DND-41 (cell line): ENCODE measurements at regions not wholly inside any gene's neighbourhood (a gene's known extent, or its start where the extent isn't known, plus 50 kb on each side); places are given as distances from the start of the nearest gene placed in this dataset.

ENCODE experiments used
- ATAC-seq: fragments of 200-7000 bp; cut with Tn5 transposase; 3 replicates; pipeline ENCODE4 v1.9.1; 2021; ENCODE audit warnings: low read depth; ENCODE audit not compliant: insufficient read depth
- DNase-seq: peaks from one replicate; pipeline ENCODE4 v3.0.0-alpha.2; 2020
- H2AFZ ChIP-seq: 2 replicates; pipeline ENCODE4 v1.6.0; 2012; ENCODE audit warnings: low read depth, low read length
- H3K27ac ChIP-seq: 2 replicates; pipeline ENCODE4 v1.5.1; 2012; ENCODE audit warnings: low read length, inconsistent platforms
- H3K27me3 ChIP-seq: fragments of 200-600 bp; sonication (generic); 2 replicates; pipeline ENCODE4 v1.6.0; 2012; ENCODE audit warnings: low read length, mild to moderate bottlenecking, inconsistent platforms; ENCODE audit not compliant: insufficient read depth, poor library complexity
- H3K36me3 ChIP-seq: 2 replicates; pipeline ENCODE4 v1.5.1; 2012; ENCODE audit warnings: low read length, inconsistent platforms; ENCODE audit not compliant: insufficient read depth
- H3K4me1 ChIP-seq: 2 replicates; pipeline ENCODE4 v1.5.1; 2012; ENCODE audit warnings: mild to moderate bottlenecking, low read length; ENCODE audit not compliant: insufficient read depth
- H3K4me2 ChIP-seq: 2 replicates; pipeline ENCODE4 v1.6.0; 2012; ENCODE audit warnings: mild to moderate bottlenecking, moderate library complexity, low read length, inconsistent platforms; ENCODE audit not compliant: insufficient read depth
- H3K4me3 ChIP-seq, 2 experiments: fragments of 200-600 bp in 1 of 2; shearing (Covaris generic) in 1 of 2; 2 replicates each; pipeline ENCODE4 v1.5.1; 2012 to 2016; ENCODE audit warnings: inconsistent platforms in 2 of 2, low read length in 2 of 2, mild to moderate bottlenecking in 2 of 2, low read depth in 1 of 2, moderate library complexity in 1 of 2
- H3K79me2 ChIP-seq: 2 replicates; pipeline ENCODE4 v1.6.0; 2012; ENCODE audit warnings: low read length, inconsistent platforms; ENCODE audit not compliant: insufficient read depth
- H3K9ac ChIP-seq: 2 replicates; pipeline ENCODE4 v1.6.0; 2012; ENCODE audit warnings: low read depth, mild to moderate bottlenecking, inconsistent platforms, low read length, moderate library complexity
- H3K9me3 ChIP-seq: 2 replicates; pipeline ENCODE4 v1.5.1; 2012; ENCODE audit warnings: low read length, moderate library complexity, mild to moderate bottlenecking, inconsistent platforms; ENCODE audit not compliant: insufficient read depth, severe bottlenecking
- H4K20me1 ChIP-seq: 2 replicates; pipeline ENCODE4 v1.6.0; 2012; ENCODE audit warnings: low read length; ENCODE audit not compliant: insufficient read depth
- CTCF ChIP-seq: IDR thresholded peaks from 2 replicates; pipeline ENCODE4 v1.5.1; 2012; ENCODE audit warnings: borderline replicate concordance, low read length, moderate library complexity, mild to moderate bottlenecking; ENCODE audit not compliant: poor library complexity, severe bottlenecking; ENCODE audit errors: extremely low read depth
- EZH2 ChIP-seq: IDR thresholded peaks from 3 replicates; pipeline ENCODE4 v1.6.1; 2012; ENCODE audit warnings: borderline replicate concordance, low read depth, mild to moderate bottlenecking, moderate library complexity, low read length, inconsistent platforms; ENCODE audit not compliant: severe bottlenecking

GRCh38 chr17:71480099-71480498, 640.7 kb upstream of the SOX9 start:
- Histone ChIP-seq H4K20me1 (no peaks in the 10 kb centered on the region), H3K27me3 (no peaks in the 10 kb centered on the region), H3K9me3 (no peaks in the 10 kb centered on the region), H3K4me1 (no peaks in the 10 kb centered on the region), H3K9ac (no peak overlapping the region), H3K36me3 (no peaks in the 10 kb centered on the region), H3K4me2 (no peak overlapping the region), H3K79me2 (no peaks in the 10 kb centered on the region), H3K4me3 (no peak overlapping the region), H2AFZ (no peak overlapping the region), H3K27ac (no peak overlapping the region)
- DNase-seq = no peak
- TF ChIP-seq CTCF = no peak
- TF ChIP-seq EZH2 = no peak
- no peak for ATAC-seq

- H3K9me3 ChIP-seq = no peaks in the 10 kb centered on the region
- H3K4me2 ChIP-seq = no peak overlapping the region
- H3K27me3 ChIP-seq = no peaks in the 10 kb centered on the region
- no peaks in the 10 kb centered on the region for H3K36me3 ChIP-seq
- H3K4me1 ChIP-seq = no peaks in the 10 kb centered on the region
- no peak for DNase-seq
- H2AFZ ChIP-seq = no peak overlapping the region
- no peak overlapping the region for H3K9ac ChIP-seq
- H3K79me2 ChIP-seq = no peaks in the 10 kb centered on the region
- ATAC-seq = no peak
- H3K4me3 ChIP-seq = no peak overlapping the region
- TF ChIP-seq CTCF (no peak), EZH2 (no peak)
- no peaks in the 10 kb centered on the region for H4K20me1 ChIP-seq
- no peak overlapping the region for H3K27ac ChIP-seq
Observed at GRCh38 chr17:71482625-71483024, 638.2 kb upstream of the SOX9 start.

GRCh38 chr17:71484546-71484945, 636.3 kb upstream of the SOX9 start:
- no peak overlapping the region for H3K4me2 ChIP-seq
- ATAC-seq (no peak), DNase-seq (no peak)
- no peaks in the 10 kb centered on the region for H3K36me3 ChIP-seq
- H3K9me3 ChIP-seq = no peaks in the 10 kb centered on the region
- no peak overlapping the region for H3K27ac ChIP-seq
- H2AFZ ChIP-seq = no peak overlapping the region
- H3K79me2 ChIP-seq = no peaks in the 10 kb centered on the region
- no peaks in the 10 kb centered on the region for H3K27me3 ChIP-seq
- TF ChIP-seq EZH2 = no peak
- no peak for TF ChIP-seq CTCF
- no peak overlapping the region for H3K9ac ChIP-seq
- H3K4me3 ChIP-seq = no peak overlapping the region
- no peaks in the 10 kb centered on the region for H4K20me1 ChIP-seq
- no peaks in the 10 kb centered on the region for H3K4me1 ChIP-seq

- no peaks in the 10 kb centered on the region for H3K79me2 ChIP-seq
- H3K4me2 ChIP-seq = no peak overlapping the region
- H2AFZ ChIP-seq = no peak overlapping the region
- no peaks in the 10 kb centered on the region for H4K20me1 ChIP-seq
- H3K36me3 ChIP-seq = no peaks in the 10 kb centered on the region
- H3K27me3 ChIP-seq = no peaks in the 10 kb centered on the region
- H3K4me1 ChIP-seq = no peaks in the 10 kb centered on the region
- no peaks in the 10 kb centered on the region for H3K9me3 ChIP-seq
- no peak overlapping the region for H3K9ac ChIP-seq
- TF ChIP-seq CTCF = no peak
- TF ChIP-seq EZH2 = no peak
- no peak overlapping the region for H3K4me3 ChIP-seq
- no peak overlapping the region for H3K27ac ChIP-seq
- no peak for DNase-seq
- ATAC-seq = no peak
Observed at GRCh38 chr17:71485426-71485825, 635.4 kb upstream of the SOX9 start.
